ENCODE measurements at regions not wholly inside any gene's neighbourhood (a gene's known extent, or its start where the extent isn't known, plus 50 kb on each side); places are given as distances from the start of the nearest gene placed in this dataset.

DNA sequence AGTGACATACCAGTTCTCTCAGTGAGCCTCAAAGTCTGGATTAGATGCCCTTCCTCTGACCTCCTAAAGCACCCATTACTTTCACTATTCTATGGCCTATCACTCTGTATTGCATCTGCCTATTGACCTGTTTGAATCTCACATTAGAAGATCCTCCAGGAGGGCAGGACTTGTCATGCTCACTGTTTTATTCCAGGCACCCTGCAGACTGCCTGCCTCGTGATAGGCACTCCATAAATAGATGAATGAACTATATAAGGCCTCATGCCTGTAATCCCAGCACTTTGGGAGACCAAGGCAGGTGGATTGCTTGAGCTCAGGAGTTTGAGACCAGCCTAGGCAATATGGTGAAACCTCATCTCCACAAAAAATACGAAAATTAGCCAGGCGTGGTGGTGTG, 160.1 kb upstream of the CADM1 start:
- TF ChIP-seq, protein P1, sequence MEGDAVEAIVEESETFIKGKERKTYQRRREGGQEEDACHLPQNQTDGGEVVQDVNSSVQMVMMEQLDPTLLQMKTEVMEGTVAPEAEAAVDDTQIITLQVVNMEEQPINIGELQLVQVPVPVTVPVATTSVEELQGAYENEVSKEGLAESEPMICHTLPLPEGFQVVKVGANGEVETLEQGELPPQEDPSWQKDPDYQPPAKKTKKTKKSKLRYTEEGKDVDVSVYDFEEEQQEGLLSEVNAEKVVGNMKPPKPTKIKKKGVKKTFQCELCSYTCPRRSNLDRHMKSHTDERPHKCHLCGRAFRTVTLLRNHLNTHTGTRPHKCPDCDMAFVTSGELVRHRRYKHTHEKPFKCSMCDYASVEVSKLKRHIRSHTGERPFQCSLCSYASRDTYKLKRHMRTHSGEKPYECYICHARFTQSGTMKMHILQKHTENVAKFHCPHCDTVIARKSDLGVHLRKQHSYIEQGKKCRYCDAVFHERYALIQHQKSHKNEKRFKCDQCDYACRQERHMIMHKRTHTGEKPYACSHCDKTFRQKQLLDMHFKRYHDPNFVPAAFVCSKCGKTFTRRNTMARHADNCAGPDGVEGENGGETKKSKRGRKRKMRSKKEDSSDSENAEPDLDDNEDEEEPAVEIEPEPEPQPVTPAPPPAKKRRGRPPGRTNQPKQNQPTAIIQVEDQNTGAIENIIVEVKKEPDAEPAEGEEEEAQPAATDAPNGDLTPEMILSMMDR (IDR thresholded peaks at IDR 0.05): no peak
- TF ChIP-seq SIN3A (IDR thresholded peaks at IDR 0.05; ENCODE audit: borderline replicate concordance, insufficient read depth, low read depth, low read length): no peak
- TF ChIP-seq, protein P2, sequence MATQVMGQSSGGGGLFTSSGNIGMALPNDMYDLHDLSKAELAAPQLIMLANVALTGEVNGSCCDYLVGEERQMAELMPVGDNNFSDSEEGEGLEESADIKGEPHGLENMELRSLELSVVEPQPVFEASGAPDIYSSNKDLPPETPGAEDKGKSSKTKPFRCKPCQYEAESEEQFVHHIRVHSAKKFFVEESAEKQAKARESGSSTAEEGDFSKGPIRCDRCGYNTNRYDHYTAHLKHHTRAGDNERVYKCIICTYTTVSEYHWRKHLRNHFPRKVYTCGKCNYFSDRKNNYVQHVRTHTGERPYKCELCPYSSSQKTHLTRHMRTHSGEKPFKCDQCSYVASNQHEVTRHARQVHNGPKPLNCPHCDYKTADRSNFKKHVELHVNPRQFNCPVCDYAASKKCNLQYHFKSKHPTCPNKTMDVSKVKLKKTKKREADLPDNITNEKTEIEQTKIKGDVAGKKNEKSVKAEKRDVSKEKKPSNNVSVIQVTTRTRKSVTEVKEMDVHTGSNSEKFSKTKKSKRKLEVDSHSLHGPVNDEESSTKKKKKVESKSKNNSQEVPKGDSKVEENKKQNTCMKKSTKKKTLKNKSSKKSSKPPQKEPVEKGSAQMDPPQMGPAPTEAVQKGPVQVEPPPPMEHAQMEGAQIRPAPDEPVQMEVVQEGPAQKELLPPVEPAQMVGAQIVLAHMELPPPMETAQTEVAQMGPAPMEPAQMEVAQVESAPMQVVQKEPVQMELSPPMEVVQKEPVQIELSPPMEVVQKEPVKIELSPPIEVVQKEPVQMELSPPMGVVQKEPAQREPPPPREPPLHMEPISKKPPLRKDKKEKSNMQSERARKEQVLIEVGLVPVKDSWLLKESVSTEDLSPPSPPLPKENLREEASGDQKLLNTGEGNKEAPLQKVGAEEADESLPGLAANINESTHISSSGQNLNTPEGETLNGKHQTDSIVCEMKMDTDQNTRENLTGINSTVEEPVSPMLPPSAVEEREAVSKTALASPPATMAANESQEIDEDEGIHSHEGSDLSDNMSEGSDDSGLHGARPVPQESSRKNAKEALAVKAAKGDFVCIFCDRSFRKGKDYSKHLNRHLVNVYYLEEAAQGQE (IDR thresholded peaks at IDR 0.05; ENCODE audit: insufficient read depth in 1 of 2, low read depth in 2 of 2, low read length in 1 of 2): no peak
